CD4-positive, alpha-beta T cell treated with Interleukin-6 at 100 ng/mL for 8 hours (primary cell): ENCODE measurements at regions not wholly inside any gene's neighbourhood (a gene's known extent, or its start where the extent isn't known, plus 50 kb on each side); places are given as distances from the start of the nearest gene placed in this dataset.

Experiments used
- DNase-seq: peaks from one replicate; pipeline ENCODE4 v3.0.0-alpha.2; 2020; ENCODE audit warnings: mixed read lengths, low spot score

GRCh38 chr12:92554158-92555073 is 148.4 kb upstream of the PLEKHG7 start:
- DNase-seq: no peak

DNA sequence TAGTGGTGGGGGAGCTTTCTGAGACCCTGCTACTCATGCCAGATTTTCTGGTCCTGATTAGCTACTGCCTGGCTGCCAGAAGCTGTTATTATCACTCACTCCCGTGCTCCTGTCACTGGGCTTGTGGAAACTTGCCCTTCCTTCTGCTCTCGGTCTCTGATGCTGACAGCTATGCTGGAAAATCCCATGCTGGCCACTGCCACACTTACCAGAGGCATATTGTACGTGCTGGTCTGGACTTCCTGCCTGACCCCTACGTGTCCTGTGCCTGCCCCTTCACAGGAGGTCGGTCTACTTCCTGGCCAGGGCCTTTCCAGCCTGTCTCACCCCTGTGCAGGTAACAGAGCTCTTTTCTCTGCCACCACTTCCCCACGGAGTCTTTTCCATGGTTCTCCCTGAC is 149.4 kb upstream of the PLEKHG7 start:
- DNase-seq: no peak

DNA sequence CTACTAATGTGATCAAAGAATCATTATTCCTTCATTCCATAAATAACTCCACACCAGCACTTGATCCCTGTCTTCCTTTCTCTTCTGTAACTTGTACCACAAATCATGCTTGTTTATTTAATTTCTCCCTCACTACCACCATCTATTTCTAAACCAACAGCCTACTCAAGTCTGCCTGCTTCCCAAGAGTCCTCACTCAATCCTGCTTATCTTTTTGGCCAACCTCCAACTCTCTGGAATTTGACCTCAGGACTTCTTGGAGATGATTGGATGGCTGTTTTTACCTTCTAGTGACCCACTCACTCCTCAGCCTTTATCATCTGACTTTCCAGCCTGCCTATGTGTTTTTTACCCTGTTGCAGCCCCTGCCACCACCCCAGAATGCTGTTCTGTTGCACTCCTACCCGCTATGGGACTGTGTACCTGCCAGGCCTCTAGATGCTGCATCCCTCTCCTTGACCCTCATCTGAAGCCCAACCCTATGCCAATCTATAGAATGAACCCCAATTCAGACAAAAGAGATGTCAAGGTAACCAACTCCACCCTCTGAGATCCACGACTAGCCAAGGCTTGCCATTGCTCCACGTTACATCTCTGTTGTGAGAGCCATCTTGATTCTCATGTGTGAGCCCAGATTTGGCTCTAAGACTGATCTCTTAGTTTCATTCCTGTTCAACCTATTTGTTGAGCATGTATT is 150.2 kb upstream of the PLEKHG7 start:
- no peak for DNase-seq

GRCh38 chr12:92551853-92552397 is 150.9 kb upstream of the PLEKHG7 start:
- DNase-seq: no peak

GRCh38 chr12:92551210-92551609 is 151.6 kb upstream of the PLEKHG7 start:
- DNase-seq: no peak

DNA sequence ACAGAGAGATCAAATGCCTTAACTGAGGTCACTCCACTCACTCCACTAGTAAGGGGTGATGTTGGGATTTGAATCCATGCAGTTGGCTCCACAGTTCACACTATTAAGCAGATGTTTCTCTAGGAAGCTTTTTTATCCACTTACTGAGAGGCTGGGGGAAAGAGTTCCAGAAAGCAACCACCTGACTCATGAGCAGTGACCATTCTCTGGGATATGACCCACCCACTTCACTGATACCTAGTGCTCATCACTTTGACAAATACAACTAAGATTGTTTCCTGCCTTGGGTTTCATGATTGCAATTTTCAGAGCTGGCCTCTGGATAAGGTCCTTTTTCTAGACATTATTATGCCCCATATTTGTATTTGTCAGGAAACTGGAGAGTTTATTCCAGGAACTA is 152.1 kb upstream of the PLEKHG7 start:
- no peak for DNase-seq

GRCh38 chr12:92550254-92550653 is 152.5 kb upstream of the PLEKHG7 start:
- no peak for DNase-seq

DNA sequence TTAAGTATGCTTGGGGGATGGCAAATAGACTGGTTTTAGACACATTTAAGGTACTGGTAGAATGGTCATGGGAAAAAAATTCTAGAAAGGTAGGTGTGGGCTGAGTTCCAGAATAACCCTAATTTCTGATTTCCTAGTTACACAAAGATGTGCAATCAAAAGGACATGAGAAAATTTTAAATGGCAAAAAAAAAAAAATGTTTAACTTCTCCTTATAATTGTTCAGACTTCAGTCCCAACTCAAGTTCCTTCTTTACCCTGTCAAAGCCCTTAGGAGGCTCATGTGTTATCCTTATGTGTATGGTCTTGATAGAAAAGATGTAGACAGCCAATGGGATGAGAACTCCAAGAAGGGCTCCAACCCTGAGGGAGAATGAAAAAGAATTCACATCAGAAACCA is 153.3 kb upstream of the PLEKHG7 start:
- no peak for DNase-seq

- no peak for DNase-seq
Measured at GRCh38 chr12:92547906-92548305, 154.9 kb upstream of the PLEKHG7 start.

- DNase-seq: no peak
Measured at GRCh38 chr12:92547420-92547819, 155.4 kb upstream of the PLEKHG7 start.

GRCh38 chr12:92546635-92547348 is 156.0 kb upstream of the PLEKHG7 start:
- DNase-seq: no peak

GRCh38 chr12:92546259-92546634 is 156.5 kb upstream of the PLEKHG7 start:
- no peak for DNase-seq

- DNase-seq: no peak
Measured at GRCh38 chr12:92544322-92544721, 158.5 kb upstream of the PLEKHG7 start.

- no peak for DNase-seq
Measured at GRCh38 chr12:92543840-92544239, 158.9 kb upstream of the PLEKHG7 start.

- no peak for DNase-seq
Measured at GRCh38 chr12:92543359-92543758, 159.4 kb upstream of the PLEKHG7 start.

GRCh38 chr12:92541731-92542130 is 161.1 kb upstream of the PLEKHG7 start:
- DNase-seq: no peak

GRCh38 chr12:92540782-92541423 is 161.9 kb upstream of the PLEKHG7 start:
- no peak for DNase-seq

- peak; percentile 24 for DNase-seq
Measured at GRCh38 chr12:92539976-92540781, 162.6 kb upstream of the PLEKHG7 start.

DNA sequence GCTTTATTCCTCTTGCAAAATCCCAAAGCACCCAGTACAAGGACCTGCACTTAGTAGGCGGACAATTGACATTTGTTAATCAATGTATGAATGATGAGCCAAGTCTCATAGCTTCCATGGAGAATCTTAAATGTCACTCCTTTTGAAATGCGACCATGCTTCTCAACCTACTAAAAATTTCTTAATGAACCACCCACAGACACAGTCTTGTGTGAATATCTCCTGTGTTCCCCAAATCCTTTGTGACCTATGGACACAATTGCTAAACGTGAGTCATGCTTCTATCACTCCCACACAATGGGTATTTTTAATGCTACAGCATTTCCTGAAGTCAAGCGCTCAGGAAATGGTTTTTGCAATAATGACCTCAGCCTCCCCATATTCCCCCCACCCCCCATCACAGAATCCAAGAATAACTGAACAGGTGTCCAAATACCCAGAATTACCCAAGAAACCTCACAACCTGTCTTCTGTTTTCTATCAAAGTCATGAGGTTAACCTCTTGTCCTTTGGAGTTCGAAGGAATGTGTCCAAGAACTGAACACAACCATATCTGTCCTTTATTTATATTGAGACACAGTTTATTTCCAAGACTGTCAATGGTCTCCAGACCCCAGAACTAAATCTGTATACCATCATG is 163.6 kb upstream of the PLEKHG7 start:
- DNase-seq: peak; percentile 23

DNA sequence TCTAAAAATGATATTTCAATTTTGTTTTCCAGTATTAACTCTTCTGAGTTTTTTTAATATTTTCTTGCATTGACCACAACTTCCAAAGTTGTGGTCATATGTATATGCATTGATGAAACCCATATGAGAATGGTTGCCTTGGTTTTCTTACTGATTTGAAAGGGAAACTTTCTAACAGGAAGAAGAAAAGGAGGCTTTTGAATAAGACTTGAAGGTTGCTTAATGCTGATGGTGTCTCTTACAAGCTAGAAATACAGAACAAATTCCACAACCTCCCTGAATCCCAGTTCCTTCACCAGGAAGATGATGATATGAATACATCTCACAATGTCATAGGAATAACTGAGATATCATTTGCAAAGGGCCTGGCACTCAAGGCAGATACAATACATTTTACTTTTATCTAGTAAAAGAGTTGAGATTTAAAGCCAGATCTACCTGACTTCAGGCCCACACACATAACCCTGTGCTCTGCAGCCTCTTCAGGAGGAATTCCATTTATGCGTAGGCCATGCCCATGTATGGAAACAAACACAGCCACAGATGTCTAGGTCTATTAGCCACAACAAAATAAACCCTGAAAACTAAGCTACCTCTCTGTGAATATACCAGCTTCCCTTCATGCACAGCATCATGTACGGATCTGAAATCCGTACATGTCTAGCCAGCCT is 165.4 kb upstream of the PLEKHG7 start:
- no peak for DNase-seq
